ENCODE measurements at regions not wholly inside any gene's neighbourhood (a gene's known extent, or its start where the extent isn't known, plus 50 kb on each side); places are given as distances from the start of the nearest gene placed in this dataset.

GRCh38 chr9:100919506-100919905 is 109.0 kb upstream of the PLPPR1 start (continued):
- TF ChIP-seq, protein P1, sequence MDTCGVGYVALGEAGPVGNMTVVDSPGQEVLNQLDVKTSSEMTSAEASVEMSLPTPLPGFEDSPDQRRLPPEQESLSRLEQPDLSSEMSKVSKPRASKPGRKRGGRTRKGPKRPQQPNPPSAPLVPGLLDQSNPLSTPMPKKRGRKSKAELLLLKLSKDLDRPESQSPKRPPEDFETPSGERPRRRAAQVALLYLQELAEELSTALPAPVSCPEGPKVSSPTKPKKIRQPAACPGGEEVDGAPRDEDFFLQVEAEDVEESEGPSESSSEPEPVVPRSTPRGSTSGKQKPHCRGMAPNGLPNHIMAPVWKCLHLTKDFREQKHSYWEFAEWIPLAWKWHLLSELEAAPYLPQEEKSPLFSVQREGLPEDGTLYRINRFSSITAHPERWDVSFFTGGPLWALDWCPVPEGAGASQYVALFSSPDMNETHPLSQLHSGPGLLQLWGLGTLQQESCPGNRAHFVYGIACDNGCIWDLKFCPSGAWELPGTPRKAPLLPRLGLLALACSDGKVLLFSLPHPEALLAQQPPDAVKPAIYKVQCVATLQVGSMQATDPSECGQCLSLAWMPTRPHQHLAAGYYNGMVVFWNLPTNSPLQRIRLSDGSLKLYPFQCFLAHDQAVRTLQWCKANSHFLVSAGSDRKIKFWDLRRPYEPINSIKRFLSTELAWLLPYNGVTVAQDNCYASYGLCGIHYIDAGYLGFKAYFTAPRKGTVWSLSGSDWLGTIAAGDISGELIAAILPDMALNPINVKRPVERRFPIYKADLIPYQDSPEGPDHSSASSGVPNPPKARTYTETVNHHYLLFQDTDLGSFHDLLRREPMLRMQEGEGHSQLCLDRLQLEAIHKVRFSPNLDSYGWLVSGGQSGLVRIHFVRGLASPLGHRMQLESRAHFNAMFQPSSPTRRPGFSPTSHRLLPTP (IDR thresholded peaks at IDR 0.05; ENCODE audit: borderline replicate concordance, extremely low read depth, insufficient read length) = no peak
- TF ChIP-seq, protein P2, sequence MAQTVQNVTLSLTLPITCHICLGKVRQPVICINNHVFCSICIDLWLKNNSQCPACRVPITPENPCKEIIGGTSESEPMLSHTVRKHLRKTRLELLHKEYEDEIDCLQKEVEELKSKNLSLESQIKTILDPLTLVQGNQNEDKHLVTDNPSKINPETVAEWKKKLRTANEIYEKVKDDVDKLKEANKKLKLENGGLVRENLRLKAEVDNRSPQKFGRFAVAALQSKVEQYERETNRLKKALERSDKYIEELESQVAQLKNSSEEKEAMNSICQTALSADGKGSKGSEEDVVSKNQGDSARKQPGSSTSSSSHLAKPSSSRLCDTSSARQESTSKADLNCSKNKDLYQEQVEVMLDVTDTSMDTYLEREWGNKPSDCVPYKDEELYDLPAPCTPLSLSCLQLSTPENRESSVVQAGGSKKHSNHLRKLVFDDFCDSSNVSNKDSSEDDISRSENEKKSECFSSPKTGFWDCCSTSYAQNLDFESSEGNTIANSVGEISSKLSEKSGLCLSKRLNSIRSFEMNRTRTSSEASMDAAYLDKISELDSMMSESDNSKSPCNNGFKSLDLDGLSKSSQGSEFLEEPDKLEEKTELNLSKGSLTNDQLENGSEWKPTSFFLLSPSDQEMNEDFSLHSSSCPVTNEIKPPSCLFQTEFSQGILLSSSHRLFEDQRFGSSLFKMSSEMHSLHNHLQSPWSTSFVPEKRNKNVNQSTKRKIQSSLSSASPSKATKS (CRISPR knock-in tag; IDR thresholded peaks at IDR 0.05) = no peak
- TF ChIP-seq SMAD2 (IDR thresholded peaks at IDR 0.05; ENCODE audit: low read depth, low read length) (no peak), ZNF583 (CRISPR knock-in tag; IDR thresholded peaks at IDR 0.05) (no peak)

DNA sequence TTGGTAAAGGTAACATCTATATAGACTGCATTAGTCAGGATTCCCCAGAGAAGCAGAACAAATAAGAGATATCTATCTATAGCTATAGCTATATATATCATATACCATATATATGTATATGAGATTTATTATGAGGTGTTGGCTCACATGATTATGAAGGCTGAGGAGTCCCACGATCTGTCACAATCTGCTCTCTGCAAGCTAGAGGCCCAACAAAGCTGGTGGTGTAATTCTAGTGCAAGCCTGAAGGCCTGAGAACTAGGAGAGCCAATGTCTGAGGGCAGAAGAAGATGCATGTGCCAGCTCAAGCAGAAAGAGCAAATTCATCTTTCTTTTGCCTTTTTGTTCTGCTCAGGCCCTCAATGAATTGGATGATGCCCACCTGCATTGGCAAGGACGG is 102.2 kb upstream of the PLPPR1 start:
- H3K4me2 ChIP-seq (ENCODE audit: insufficient read depth, low read length) = no peak overlapping the region
- CTCF ChIA-PET (ENCODE audit: low intra/inter-chr PET ratio) = interaction anchor here (0.5 kb wide), 1 partner anchor 504 kb away, joined by 3 read pairs; no protein-coding TSS in a partner anchor
- H3K36me3 ChIP-seq (ENCODE audit: control insufficient read depth, insufficient read depth, low read length) = no peaks in the 10 kb centered on the region
- BruUV-seq (replicated peaks) = no TSS peak
- in situ Hi-C loops (cut with MboI) (no loop called here), intact Hi-C loops (cut with micrococcal nuclease) (no loop called here)
- H3K27ac ChIP-seq (ENCODE audit: extremely low read depth, low read depth, low read length) = no peak overlapping the region
- WGBS (ENCODE audit: insufficient coverage, low coverage, missing lambda C conversion rate) = 0% methylated on average over 2 of the region's 2 CpGs
- H3K9me3 ChIP-seq (replicated peaks; ENCODE audit: control insufficient read depth, insufficient read depth, low read depth, low read length) = no peaks in the 10 kb centered on the region; the same call in 1 of the 2 replicates
- DNase-seq (ENCODE audit: extremely low read depth in 1 of 4, low spot score in 3 of 4) (no peak), FAIRE-seq (no peak), ATAC-seq (no peak)
- H4K20me1 ChIP-seq (replicated peaks; ENCODE audit: control insufficient read depth, insufficient read depth, low read length) = no peaks in the 10 kb centered on the region
- H3K79me2 ChIP-seq (ENCODE audit: control insufficient read depth, insufficient read depth, low read length) = no peaks in the 10 kb centered on the region
- H3K4me3 ChIP-seq = no peak overlapping the region
- POLR2A ChIA-PET = no interaction called here
- no peak overlapping the region for H3K9ac ChIP-seq (ENCODE audit: insufficient read depth in 1 of 2, low read depth in 2 of 2, low read length in 2 of 2)
- H3K27me3 ChIP-seq (ENCODE audit: control insufficient read depth in 2 of 2, insufficient read depth in 2 of 2, low read length in 2 of 2) = no peaks in the 10 kb centered on the region
- H3K4me1 ChIP-seq (replicated peaks in 1 of 2; ENCODE audit: control insufficient read depth in 2 of 2, insufficient read depth in 2 of 2, low read length in 2 of 2) = no peaks in the 10 kb centered on the region
- H3K9me1 ChIP-seq (ENCODE audit: control insufficient read depth, insufficient read depth, low read length) = no peaks in the 10 kb centered on the region
- no peak overlapping the region for H2AFZ ChIP-seq (ENCODE audit: low read depth, low read length)
- TF ChIP-seq SOX6 (IDR thresholded peaks at IDR 0.05) = no peak
- no peak for TF ChIP-seq ZNF174 (CRISPR knock-in tag; IDR thresholded peaks at IDR 0.05)
- no peak for TF ChIP-seq KLF16 (IDR thresholded peaks at IDR 0.05)
- TF ChIP-seq ZNF354B (CRISPR knock-in tag; IDR thresholded peaks at IDR 0.05) = no peak
- TF ChIP-seq, protein P3, sequence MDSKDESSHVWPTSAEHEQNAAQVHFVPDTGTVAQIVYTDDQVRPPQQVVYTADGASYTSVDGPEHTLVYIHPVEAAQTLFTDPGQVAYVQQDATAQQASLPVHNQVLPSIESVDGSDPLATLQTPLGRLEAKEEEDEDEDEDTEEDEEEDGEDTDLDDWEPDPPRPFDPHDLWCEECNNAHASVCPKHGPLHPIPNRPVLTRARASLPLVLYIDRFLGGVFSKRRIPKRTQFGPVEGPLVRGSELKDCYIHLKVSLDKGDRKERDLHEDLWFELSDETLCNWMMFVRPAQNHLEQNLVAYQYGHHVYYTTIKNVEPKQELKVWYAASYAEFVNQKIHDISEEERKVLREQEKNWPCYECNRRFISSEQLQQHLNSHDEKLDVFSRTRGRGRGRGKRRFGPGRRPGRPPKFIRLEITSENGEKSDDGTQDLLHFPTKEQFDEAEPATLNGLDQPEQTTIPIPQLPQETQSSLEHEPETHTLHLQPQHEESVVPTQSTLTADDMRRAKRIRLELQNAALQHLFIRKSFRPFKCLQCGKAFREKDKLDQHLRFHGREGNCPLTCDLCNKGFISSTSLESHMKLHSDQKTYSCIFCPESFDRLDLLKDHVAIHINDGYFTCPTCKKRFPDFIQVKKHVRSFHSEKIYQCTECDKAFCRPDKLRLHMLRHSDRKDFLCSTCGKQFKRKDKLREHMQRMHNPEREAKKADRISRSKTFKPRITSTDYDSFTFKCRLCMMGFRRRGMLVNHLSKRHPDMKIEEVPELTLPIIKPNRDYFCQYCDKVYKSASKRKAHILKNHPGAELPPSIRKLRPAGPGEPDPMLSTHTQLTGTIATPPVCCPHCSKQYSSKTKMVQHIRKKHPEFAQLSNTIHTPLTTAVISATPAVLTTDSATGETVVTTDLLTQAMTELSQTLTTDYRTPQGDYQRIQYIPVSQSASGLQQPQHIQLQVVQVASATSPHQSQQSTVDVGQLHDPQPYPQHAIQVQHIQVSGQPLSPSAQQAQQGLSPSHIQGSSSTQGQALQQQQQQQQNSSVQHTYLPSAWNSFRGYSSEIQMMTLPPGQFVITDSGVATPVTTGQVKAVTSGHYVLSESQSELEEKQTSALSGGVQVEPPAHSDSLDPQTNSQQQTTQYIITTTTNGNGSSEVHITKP (IDR thresholded peaks at IDR 0.05; ENCODE audit: partially characterized antibody) = no peak
- TF ChIP-seq MAFG (tag; conservative IDR thresholded peaks at IDR 0.05) = no peak
- no peak for TF ChIP-seq RBM34 (IDR thresholded peaks at IDR 0.05; ENCODE audit: borderline replicate concordance, insufficient read depth, low read length)
- no peak for TF ChIP-seq TBP (optimal IDR thresholded peaks at IDR 0.05; ENCODE audit: low read depth, low read length)
- no peak for TF ChIP-seq HDAC2 (IDR thresholded peaks at IDR 0.05)
